OCI-LY1 (cell line): ENCODE measurements at regions not wholly inside any gene's neighbourhood (a gene's known extent, or its start where the extent isn't known, plus 50 kb on each side); places are given as distances from the start of the nearest gene placed in this dataset.

Experiments used
- H2AFZ ChIP-seq: fragments of 200-600 bp; sonication (generic), shearing (Covaris generic); 2 replicates; pipeline ENCODE4 v1.6.0; 2014; ENCODE audit warnings: antibody characterized with exemption, mild to moderate bottlenecking, low read length
- H3F3A ChIP-seq: fragments of 200-600 bp; sonication (generic), shearing (Covaris generic); 2 replicates; pipeline ENCODE4 v1.6.0; 2014; ENCODE audit warnings: mild to moderate bottlenecking, antibody characterized with exemption, low read length, moderate library complexity; ENCODE audit not compliant: insufficient read depth
- H3K27ac ChIP-seq: fragments of 200-600 bp; sonication (generic); 2 replicates; pipeline ENCODE4 v1.5.1; 2014; ENCODE audit warnings: low read length, mixed run types, mild to moderate bottlenecking, low read depth; ENCODE audit not compliant: poor library complexity, severe bottlenecking
- H3K27me3 ChIP-seq: fragments of 200-600 bp; sonication (generic); 2 replicates; pipeline ENCODE4 v1.6.0; 2014; ENCODE audit warnings: antibody characterized with exemption, mild to moderate bottlenecking, low read length, moderate library complexity; ENCODE audit not compliant: insufficient read depth
- H3K36me3 ChIP-seq: fragments of 200-600 bp; sonication (generic); 2 replicates; pipeline ENCODE4 v1.6.1; 2014; ENCODE audit warnings: mild to moderate bottlenecking, antibody characterized with exemption, low read length, moderate library complexity, mixed read lengths; ENCODE audit not compliant: insufficient read depth
- H3K4me1 ChIP-seq: fragments of 200-600 bp; sonication (generic); 2 replicates; pipeline ENCODE4 v1.5.1; 2014; ENCODE audit warnings: mild to moderate bottlenecking, low read length, moderate library complexity; ENCODE audit not compliant: insufficient read depth, severe bottlenecking
- H3K4me2 ChIP-seq: fragments of 200-600 bp; sonication (generic), shearing (Covaris generic); 2 replicates; pipeline ENCODE4 v1.6.1; 2014; ENCODE audit warnings: low read length
- H3K4me3 ChIP-seq: fragments of 200-600 bp; sonication (generic); 2 replicates; pipeline ENCODE4 v1.5.1; 2014; ENCODE audit warnings: low read length, low read depth, mild to moderate bottlenecking, mixed read lengths; ENCODE audit not compliant: poor library complexity, severe bottlenecking
- H3K79me2 ChIP-seq: fragments of 200-600 bp; shearing (Covaris generic); 2 replicates; pipeline ENCODE4 v1.6.1; 2016; ENCODE audit warnings: mixed run types, low read length, mixed read lengths; ENCODE audit not compliant: insufficient read depth
- H3K9ac ChIP-seq: fragments of 200-600 bp; sonication (generic), shearing (Covaris generic); 2 replicates; pipeline ENCODE4 v1.6.1; 2014; ENCODE audit warnings: mild to moderate bottlenecking, low read length, mixed read lengths
- H3K9me2 ChIP-seq: fragments of 200-600 bp; sonication (generic), shearing (Covaris generic); 2 replicates; pipeline ENCODE4 v1.6.1; 2014; ENCODE audit warnings: low read depth, mild to moderate bottlenecking, low read length, mixed read lengths
- H3K9me3 ChIP-seq: fragments of 200-600 bp; shearing (Covaris generic); 2 replicates; pipeline ENCODE4 v1.6.1; 2014; ENCODE audit warnings: low read length, mixed read lengths
- H4K20me1 ChIP-seq: fragments of 200-600 bp; sonication (generic), shearing (Covaris generic); 2 replicates; pipeline ENCODE4 v1.6.0; 2016; ENCODE audit warnings: mild to moderate bottlenecking, low read length; ENCODE audit not compliant: insufficient read depth
- CTCF ChIP-seq: fragments of 200-600 bp; sonication (generic), shearing (Covaris generic); IDR thresholded peaks from 2 replicates; pipeline ENCODE4 v1.5.1; 2017; ENCODE audit warnings: mild to moderate bottlenecking, antibody characterized with exemption, low read length, moderate library complexity, mixed read lengths
- EZH2 ChIP-seq: fragments of 200-600 bp; sonication (generic), shearing (Covaris generic); IDR thresholded peaks from 2 replicates; pipeline ENCODE4 v1.8.0; 2017; ENCODE audit warnings: borderline replicate concordance, mixed run types, mild to moderate bottlenecking, antibody characterized with exemption, low read length, moderate library complexity, mixed read lengths

- no peak overlapping the region for H2AFZ ChIP-seq
These were observed 133.6 kb upstream of the ADAMTS16 start for GRCh38 chr5:5006548-5006947.

GRCh38 chr5:5009240-5009639 lies 130.9 kb upstream of the ADAMTS16 start:
- H3K27ac ChIP-seq: no peak overlapping the region
- H3K9ac ChIP-seq: no peak overlapping the region
- TF ChIP-seq EZH2 (no peak), CTCF (no peak)
- H3K27me3 ChIP-seq: no peaks in the 10 kb centered on the region
- H3K4me2 ChIP-seq: no peak overlapping the region
- no peak overlapping the region for H2AFZ ChIP-seq
- no peaks in the 10 kb centered on the region for H3K4me1 ChIP-seq
- H3K9me2 ChIP-seq: no peaks in the 10 kb centered on the region
- no peaks in the 10 kb centered on the region for H3K9me3 ChIP-seq
- H4K20me1 ChIP-seq: no peaks in the 10 kb centered on the region
- no peak overlapping the region for H3K4me3 ChIP-seq
- H3K36me3 ChIP-seq: no peaks in the 10 kb centered on the region
- no peaks in the 10 kb centered on the region for H3K79me2 ChIP-seq
- H3F3A ChIP-seq: no peaks in the 10 kb centered on the region

More at GRCh38 chr5:5006548-5006947, 133.6 kb upstream of the ADAMTS16 start:
- H3F3A ChIP-seq: no peaks in the 10 kb centered on the region
- no peaks in the 10 kb centered on the region for H3K4me1 ChIP-seq
- no peaks in the 10 kb centered on the region for H3K9me2 ChIP-seq
- no peaks in the 10 kb centered on the region for H3K9me3 ChIP-seq
- H3K27me3 ChIP-seq: no peaks in the 10 kb centered on the region
- TF ChIP-seq EZH2 (no peak), CTCF (no peak)
- H3K4me3 ChIP-seq: no peak overlapping the region
- no peaks in the 10 kb centered on the region for H3K36me3 ChIP-seq
- H3K79me2 ChIP-seq: no peaks in the 10 kb centered on the region
- no peak overlapping the region for H3K9ac ChIP-seq
- no peak overlapping the region for H3K27ac ChIP-seq
- H3K4me2 ChIP-seq: no peak overlapping the region
- no peaks in the 10 kb centered on the region for H4K20me1 ChIP-seq

GRCh38 chr5:5011151-5011550 lies 129.0 kb upstream of the ADAMTS16 start:
- Histone ChIP-seq H4K20me1 (no peaks in the 10 kb centered on the region), H3K27ac (no peak overlapping the region), H2AFZ (no peak overlapping the region), H3K9me3 (no peaks in the 10 kb centered on the region), H3K27me3 (no peaks in the 10 kb centered on the region), H3K4me2 (no peak overlapping the region), H3K4me3 (no peak overlapping the region), H3K9ac (no peak overlapping the region), H3K9me2 (no peaks in the 10 kb centered on the region), H3K36me3 (no peaks in the 10 kb centered on the region), H3F3A (no peaks in the 10 kb centered on the region), H3K79me2 (no peaks in the 10 kb centered on the region), H3K4me1 (no peaks in the 10 kb centered on the region)
- TF ChIP-seq CTCF (no peak), EZH2 (no peak)
